GM18508 (cell line): ENCODE measurements at regions not wholly inside any gene's neighbourhood (a gene's known extent, or its start where the extent isn't known, plus 50 kb on each side); places are given as distances from the start of the nearest gene placed in this dataset.
"Not testable (repeated sequence)": the region's sequence is repeated elsewhere in the genome, so short reads cannot be mapped to it uniquely, and the experiment has no call there.

Experiments
- ATAC-seq: cut with Tn5 transposase; IDR thresholded peaks from one replicate; pipeline ENCODE4 v1.9.1; 2021; ENCODE audit warnings: moderate number of reproducible peaks; ENCODE audit not compliant: insufficient read depth, unreplicated experiment

DNA sequence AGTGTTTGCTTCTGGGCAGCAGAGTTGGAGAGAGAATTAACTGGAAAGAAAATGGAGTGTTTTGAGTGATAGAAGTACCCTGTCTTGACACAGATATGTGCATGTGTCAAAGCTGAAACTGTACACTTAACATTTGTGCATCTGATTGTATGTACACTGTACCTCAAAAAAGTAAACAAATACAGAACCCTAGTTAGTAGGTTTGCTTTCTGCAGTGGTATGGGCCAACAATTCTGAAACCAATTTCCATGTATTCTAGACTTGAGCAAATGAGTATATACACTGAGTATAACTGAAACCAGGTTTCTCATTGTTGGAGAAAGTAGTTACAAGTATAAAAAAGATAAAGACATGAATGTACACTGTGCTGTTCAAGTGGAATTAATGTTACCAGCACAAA is 52.4 kb downstream of the ELAPOR2 start:
- no peak for ATAC-seq

- ATAC-seq: no peak
Observed at GRCh38 chr7:87004956-87005355, 54.5 kb downstream of the ELAPOR2 start.

- ATAC-seq: no peak
Observed at GRCh38 chr7:87003872-87004798, 55.3 kb downstream of the ELAPOR2 start.

DNA sequence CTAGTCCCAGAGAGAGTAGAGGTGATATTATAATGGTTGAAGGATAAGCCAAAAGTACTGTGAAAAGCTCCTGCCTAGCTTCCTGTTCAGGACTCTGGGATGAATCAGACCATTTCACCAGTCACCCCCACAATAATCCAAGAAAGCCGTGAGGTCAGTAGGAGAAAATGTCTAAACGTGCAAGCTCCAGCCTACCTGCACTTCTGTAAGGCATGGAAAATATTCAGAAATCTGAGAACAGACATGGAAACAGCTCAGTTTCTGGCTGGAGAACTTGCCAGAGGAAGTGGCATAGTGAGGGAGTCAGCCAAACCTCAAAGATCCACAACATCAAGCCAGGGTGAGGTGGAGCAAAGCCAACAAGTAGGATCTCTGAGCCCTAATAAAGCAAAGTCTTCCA is 58.2 kb downstream of the ELAPOR2 start:
- ATAC-seq: no peak

DNA sequence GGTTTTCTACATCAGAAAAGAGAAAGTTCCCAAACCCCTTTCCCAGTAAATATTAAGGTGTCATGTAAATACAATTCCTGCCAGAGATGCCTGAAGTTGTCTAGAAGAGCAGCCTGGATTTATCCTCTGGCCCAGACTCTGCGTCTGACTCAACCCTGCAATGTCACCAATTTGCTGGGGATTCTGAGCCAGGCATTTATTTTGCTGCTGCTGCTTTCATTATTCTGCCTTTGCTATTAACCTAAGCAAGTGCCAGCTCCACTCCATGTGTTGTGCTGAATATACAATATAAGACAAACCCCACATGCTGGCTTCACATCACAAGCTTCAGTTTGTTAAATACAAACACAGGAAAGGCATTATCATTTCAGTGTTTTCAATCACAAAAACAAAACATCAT is 59.1 kb downstream of the ELAPOR2 start:
- no peak for ATAC-seq

DNA sequence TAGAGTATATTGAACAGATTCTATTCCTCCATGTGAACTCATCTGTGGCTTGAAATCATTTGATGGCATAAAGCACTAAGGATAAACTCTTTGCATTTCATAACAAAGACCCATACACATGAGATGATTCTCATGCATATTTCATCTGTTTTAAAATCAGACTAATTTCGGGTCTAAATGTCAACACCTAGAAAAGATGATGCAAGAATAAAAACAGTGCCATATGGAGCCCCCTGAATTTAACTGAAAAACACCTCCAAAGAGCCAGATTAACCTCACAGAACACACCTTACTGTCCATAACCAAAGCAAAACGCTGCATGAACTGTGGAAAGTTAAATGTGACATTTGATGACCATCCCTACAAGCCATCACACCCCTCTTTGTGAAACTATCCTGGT is 59.7 kb downstream of the ELAPOR2 start:
- no peak for ATAC-seq

GRCh38 chr7:86995814-86996213 is 63.6 kb downstream of the ELAPOR2 start:
- no peak for ATAC-seq

GRCh38 chr7:86995052-86995725 is 64.3 kb downstream of the ELAPOR2 start:
- ATAC-seq: no peak

GRCh38 chr7:86991771-86992191 is 67.7 kb downstream of the ELAPOR2 start:
- no peak for ATAC-seq

GRCh38 chr7:86991093-86991769 is 68.2 kb downstream of the ELAPOR2 start:
- ATAC-seq: peak; percentile 89

DNA sequence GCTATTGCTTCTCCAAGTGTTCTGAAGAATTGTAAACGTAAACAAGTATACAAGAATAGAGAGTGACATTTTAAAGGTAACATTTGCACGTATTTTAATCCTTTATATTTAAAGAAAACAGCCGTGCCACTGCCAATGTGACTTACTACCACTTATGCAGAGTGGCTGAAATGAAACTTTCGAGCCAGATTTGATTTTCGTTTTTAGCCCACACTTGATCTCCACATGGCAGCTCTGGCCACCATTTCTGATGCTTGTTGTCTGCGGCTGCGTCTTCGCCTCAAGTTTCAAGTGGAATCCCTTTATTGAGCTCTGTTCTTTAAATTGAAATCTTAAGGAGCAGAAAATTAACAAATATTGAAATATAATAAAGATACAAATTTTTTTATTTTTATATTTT is 70.0 kb downstream of the ELAPOR2 start:
- no peak for ATAC-seq

DNA sequence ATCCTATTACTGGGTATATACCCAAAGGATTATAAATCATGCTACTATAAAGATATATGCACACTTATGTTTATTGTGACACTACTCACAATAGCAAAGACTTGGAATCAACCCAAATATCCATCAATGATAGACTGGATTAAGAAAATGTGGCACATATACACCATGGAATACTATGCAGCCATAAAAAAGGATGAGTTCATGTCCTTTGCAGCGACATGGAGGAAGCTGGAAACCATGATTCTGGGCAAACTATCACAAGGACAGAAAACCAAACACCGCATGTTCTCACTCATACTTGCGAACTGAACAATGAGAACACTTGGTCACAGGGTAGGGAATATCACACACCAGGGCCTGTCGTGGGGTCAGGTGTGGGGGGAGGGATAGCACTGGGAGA is 71.6 kb downstream of the ELAPOR2 start:
- ATAC-seq: not testable (repeated sequence)

DNA sequence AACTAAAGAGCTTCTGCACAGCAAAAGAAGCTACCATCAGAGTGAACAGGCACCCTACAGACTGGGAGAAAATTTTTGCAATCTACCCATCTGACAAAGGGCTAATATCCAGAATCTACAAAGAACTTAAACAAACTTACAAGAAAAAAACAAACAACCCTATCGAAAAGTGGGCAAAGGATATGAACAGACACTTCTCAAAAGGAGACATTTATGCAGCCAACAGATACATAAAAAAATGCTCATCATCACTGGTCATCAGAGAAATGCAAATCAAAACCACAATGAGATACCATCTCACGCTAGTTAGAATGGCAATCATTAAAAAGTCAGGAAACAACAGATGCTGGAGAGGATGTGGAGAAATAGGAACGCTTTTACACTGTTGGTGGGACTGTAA is 72.1 kb downstream of the ELAPOR2 start:
- ATAC-seq: not testable (repeated sequence)

- ATAC-seq: not testable (repeated sequence)
Observed at GRCh38 chr7:86985342-86985741, 74.1 kb downstream of the ELAPOR2 start.

GRCh38 chr7:86983654-86984053 is 75.8 kb downstream of the ELAPOR2 start:
- ATAC-seq: not testable (repeated sequence)

DNA sequence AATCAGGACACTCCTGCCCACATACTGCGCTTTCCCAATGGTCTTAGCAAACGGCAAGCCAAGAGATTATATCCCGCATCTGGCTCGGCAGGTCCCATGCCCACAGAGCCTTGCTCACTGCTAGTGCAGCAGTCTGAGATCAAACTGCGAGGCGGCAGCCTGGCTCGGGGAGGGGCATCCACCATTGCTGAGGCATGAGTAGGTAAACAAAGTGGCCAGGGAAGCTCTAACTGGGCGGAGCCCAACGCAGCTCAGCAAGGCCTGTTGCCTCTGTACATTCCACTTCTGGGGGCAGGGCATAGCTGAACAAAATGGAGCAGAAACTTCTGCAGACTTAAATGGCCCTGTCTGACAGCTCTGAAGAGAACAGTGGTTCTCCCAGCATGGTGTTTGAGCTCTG is 77.5 kb downstream of the ELAPOR2 start:
- not testable (repeated sequence) for ATAC-seq

- ATAC-seq: no peak
Observed at GRCh38 chr7:86981127-86981526, 78.3 kb downstream of the ELAPOR2 start.

DNA sequence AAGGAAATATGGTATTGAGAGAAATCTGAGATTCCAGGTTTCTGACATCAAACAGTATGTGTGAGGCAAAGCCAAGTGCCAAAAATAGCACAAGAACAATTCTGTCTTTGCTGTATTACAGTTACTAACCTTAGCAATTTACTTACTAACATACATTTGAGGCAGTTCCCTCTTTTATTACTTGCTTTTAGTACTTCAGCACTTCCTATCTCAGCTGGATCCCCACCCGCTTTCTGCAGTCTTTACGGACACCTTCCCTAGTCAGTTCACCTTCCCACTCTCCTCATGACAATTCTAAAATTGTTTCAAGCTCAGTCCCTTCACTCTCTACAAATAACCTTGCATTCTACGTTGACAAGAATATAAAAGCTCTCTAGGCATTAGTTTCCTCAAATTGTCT is 79.2 kb downstream of the ELAPOR2 start:
- ATAC-seq: no peak

- peak; percentile 91 for ATAC-seq
Observed at GRCh38 chr7:86978808-86979506, 80.5 kb downstream of the ELAPOR2 start.

DNA sequence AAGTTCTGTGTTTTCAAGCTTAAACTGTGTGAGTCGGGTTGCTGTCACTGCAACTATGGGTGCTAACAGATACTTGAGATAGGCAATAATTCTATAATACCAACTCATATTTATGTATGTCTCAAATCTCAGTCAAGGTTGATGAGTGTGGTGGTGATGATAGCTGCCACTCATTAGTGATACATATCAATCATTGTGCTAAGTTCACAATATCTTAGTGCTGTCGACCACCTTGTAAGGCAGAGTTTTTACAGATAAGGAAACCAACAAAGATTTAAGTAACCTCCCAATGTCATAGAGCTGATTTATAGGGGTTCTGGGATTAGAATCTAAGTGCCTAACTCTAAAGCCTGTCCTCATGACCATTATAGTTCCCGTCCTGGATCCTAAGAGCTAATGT is 82.5 kb downstream of the ELAPOR2 start:
- no peak for ATAC-seq
